ENCODE measurements at regions not wholly inside any gene's neighbourhood (a gene's known extent, or its start where the extent isn't known, plus 50 kb on each side); places are given as distances from the start of the nearest gene placed in this dataset.

GRCh38 chr2:174681099-174682006 is 82.9 kb downstream of the CHRNA1 start:
- Histone ChIP-seq H3K4me1 (peaks cover 0 to 52% (median 40%) of the 10 kb centered on the region in 9 donors), H3K27ac (peak overlapping the region in 9 of 10 donors; percentile 77 to 92 (median 88)), H3K4me3 (peak overlapping the region; percentile 76 to 97 (median 94)), H3K9me3 (no peaks in the 10 kb centered on the region), H3K27me3 (no peaks in the 10 kb centered on the region), H3K36me3 (peaks cover 0 to 11% (median 0%) of the 10 kb centered on the region in 9 donors)
- intact Hi-C loops (cut with DNase I), result loop anchor here in 7 of 10 donors (5.0 to 10.0 kb wide), 5 partner anchors 67 to 107 kb away; no protein-coding TSS in a partner anchor
- ATAC-seq (peak in 5 of 8 donors; percentile 28 to 45 (median 37)), DNase-seq (peak in 1 of 2 donors; percentile 12)
- TF ChIP-seq CTCF (IDR thresholded peaks at IDR 0.05), result no peak
- WGBS, 2 donors, result 42 to 48% methylated on average over 18 of the region's 18 CpGs

GRCh38 chr2:174680221-174680620 is 82.6 kb upstream of the WIPF1 start:
- Histone ChIP-seq H3K9me3 (no peaks in the 10 kb centered on the region), H3K27me3 (no peaks in the 10 kb centered on the region), H3K4me3 (no peak overlapping the region), H3K27ac (no peak overlapping the region), H3K4me1 (peaks cover 0 to 52% (median 40%) of the 10 kb centered on the region in 9 donors), H3K36me3 (peaks cover 0 to 18% (median 0%) of the 10 kb centered on the region in 9 donors)
- no peak for DNase-seq
- ATAC-seq, result no peak
- intact Hi-C loops (cut with DNase I), result loop anchor here in 7 of 10 donors (5.0 to 10.0 kb wide), 5 partner anchors 65 to 105 kb away; no protein-coding TSS in a partner anchor
- WGBS, 2 donors, result 28 to 31% methylated on average over 2 of the region's 2 CpGs
- no peak for TF ChIP-seq CTCF (IDR thresholded peaks at IDR 0.05)

- DNase-seq (no peak), ATAC-seq (no peak)
- Histone ChIP-seq H3K4me3 (no peak overlapping the region), H3K27ac (peak overlapping the region in 1 of 10 donors; percentile 8), H3K27me3 (no peaks in the 10 kb centered on the region), H3K4me1 (peaks cover 0 to 49% (median 38%) of the 10 kb centered on the region in 9 donors), H3K36me3 (peaks cover 0 to 20% (median 0%) of the 10 kb centered on the region in 9 donors), H3K9me3 (no peaks in the 10 kb centered on the region)
- 91 to 94% methylated on average over 2 of the region's 2 CpGs for WGBS, 2 donors
- TF ChIP-seq CTCF (IDR thresholded peaks at IDR 0.05), result no peak
- intact Hi-C loops (cut with DNase I), result loop anchor here in 1 of 10 donors (10.0 kb wide), 1 partner anchor 54 kb away; no protein-coding TSS in a partner anchor
Measured at GRCh38 chr2:174678395-174678794, 80.8 kb upstream of the WIPF1 start.

- Histone ChIP-seq H3K27ac (no peak overlapping the region), H3K27me3 (no peaks in the 10 kb centered on the region), H3K36me3 (peaks cover 0 to 33% (median 0%) of the 10 kb centered on the region in 9 donors), H3K4me1 (peaks cover 0 to 29% (median 26%) of the 10 kb centered on the region in 9 donors), H3K9me3 (peaks cover 0 to 14% (median 7%) of the 10 kb centered on the region in 11 donors), H3K4me3 (no peak overlapping the region)
- intact Hi-C loops (cut with DNase I), result loop anchor here in 1 of 10 donors (10.0 kb wide), 1 partner anchor 51 kb away; no protein-coding TSS in a partner anchor
- no peak for TF ChIP-seq CTCF (IDR thresholded peaks at IDR 0.05)
- 79 to 96% methylated on average over 5 of the region's 5 CpGs for WGBS, 2 donors
- ATAC-seq (no peak), DNase-seq (no peak)
Measured at GRCh38 chr2:174675615-174676014, 78.0 kb upstream of the WIPF1 start.

Data from heart right ventricle (tissue), 16 donors.